GM18511 (cell line): ENCODE measurements at regions not wholly inside any gene's neighbourhood (a gene's known extent, or its start where the extent isn't known, plus 50 kb on each side); places are given as distances from the start of the nearest gene placed in this dataset.

Source experiments
- ATAC-seq: cut with Tn5 transposase; IDR thresholded peaks from one replicate; pipeline ENCODE4 v1.9.1; 2021; ENCODE audit warnings: mild to moderate bottlenecking, moderate library complexity; ENCODE audit not compliant: unreplicated experiment

DNA sequence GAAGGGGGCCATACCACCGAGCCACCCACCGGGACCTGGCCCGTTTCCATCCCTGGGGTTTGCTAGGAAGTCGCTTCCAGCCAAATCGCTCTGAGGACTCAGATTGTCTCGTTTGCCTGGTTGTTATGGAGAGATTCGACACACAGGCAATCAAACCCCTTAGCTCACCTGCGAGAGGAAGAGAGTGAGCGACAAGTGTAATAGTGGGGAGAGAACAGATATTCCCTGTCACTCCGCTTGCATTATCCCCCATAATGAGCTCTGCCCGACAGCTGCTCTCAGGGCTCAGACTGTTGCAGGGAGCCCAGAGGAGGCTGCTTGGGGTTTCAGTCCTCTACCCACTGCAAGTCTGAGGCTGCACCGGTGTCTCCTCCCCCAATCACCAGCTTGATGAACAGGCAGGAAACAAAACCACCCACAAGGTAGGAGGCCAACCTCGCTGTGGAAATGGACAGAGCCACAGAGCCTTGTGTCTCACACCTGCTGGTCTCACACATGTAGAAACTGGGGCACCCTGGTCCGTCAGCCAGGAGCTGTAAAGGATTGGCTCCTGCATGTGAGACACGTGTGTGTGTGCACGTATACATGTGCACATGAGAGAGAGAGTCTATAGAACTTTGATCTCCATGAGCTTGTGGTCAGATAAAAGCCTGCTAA lies 351.1 kb downstream of the BUD13 start:
- no peak for ATAC-seq

DNA sequence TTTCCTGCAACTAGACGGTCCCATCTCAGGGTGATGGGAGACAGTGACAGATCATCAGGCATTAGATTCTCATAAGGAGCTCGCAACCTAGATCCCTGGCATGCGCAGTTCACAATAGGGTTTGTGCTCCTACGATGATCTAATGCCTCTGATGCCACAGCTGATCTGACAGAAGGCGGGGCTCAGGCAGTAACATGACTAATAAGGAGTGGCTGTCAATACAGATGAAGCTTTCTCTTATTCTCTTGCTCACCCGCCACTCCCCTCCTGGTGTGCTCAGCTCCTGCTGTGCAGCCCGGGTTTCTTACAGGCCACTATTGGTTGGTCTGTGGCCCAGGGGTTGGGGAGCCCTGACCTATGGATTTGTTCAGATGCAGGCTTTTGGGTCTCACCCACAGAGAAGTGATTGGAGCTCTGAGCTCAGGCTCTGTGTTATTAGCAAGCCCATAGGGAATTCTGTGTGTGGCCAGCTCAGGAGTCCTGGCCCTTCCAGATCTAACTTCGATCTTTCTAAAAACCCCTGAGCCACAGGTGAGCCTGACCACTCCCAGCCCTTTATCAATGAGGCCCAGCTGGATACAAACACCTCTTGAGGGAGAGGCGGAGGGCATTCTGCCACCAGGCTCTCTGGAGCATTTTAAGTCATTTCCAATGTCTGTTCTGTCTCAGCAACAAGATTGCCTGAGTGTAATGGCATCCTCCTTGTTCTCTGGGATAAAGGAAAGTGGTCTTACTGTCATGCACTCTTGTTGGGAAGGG lies 351.8 kb downstream of the BUD13 start:
- no peak for ATAC-seq

DNA sequence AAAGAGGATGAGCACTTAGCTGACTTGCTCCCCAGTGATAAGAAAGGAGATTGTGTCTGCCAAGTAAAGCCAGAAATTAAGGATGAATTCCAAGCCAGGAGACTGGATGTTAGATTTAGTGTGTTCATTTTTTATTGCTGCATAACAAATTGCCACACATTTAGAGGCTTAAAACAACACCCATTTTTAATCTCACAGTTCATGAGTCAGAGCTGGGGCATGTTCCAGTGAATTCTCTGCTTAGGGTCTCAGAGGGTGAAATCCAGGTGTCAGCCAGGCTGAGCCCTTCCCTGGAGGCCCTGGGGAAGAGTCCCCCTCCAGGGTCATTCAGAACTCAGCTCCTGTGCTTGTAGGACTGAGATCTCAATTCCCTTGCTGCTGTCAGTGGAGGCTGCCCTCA lies 352.8 kb downstream of the BUD13 start:
- no peak for ATAC-seq

DNA sequence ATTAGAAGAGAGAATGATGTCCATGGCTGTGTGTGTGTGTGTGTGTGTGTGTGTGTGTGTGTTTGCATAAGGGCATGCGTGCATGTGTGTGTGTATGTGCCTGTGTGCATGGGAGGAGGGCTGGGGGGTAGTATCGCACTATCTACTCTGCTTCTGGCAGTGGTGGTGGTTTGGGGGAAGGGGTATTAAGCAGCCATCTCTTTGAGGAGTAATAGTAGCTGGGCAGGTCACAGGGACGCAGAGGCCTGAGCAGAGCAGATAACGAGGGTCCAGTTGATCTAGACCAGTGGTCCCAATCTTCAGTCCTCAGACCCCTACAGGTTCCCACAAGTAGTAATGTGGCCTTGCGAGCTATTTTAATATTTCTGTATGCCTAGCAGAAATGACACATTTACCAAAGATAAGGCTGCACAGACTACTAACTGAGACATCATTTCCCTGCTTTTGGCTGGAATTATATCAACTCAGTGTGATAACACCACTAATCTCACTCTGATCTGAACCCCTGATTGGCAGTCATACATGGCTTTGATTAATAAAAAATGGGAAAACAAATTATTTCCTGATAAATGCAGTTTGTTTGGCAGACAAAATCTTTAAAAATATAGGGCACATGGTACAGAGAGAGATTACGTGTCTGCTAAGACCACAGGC lies 354.3 kb downstream of the BUD13 start:
- ATAC-seq, result no peak

DNA sequence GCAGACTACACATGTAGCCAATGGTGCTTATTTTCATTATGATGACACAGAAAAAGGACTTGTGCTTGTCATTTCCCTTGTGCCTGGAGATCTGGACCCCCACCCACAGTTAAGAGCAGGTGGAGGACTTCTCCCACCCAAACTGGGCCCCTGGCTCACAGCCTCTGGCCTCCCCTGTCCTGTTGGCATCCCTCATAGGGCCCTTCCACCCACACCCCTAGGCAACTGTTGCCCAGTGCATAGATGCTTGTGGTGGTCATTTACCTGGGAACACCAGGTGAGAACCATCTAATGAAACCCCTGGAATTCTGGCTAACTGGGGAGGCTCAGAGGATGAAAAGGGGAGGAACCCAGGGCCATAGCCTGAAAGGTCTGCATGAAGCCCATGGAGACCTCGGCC lies 355.9 kb downstream of the BUD13 start:
- no peak for ATAC-seq

DNA sequence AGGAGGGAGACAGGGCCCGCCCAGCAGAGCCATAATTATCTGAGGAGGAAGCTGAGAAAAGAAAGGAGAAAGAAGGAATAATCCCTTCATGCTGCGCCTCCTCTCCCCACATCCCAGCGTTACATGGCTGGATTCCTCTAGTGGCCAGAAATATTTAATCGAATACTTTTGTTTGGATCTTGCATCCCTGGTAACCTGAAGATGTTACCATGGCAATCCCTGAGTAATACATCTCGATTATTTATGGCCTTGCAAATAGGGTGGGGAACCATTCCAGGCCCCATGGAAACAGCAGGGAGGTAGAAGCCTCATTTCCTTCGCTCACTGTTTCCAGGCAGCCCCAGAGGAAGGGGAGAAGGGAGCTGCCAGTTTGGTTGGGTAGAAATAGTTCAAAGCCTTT lies 357.7 kb downstream of the BUD13 start:
- no peak for ATAC-seq

DNA sequence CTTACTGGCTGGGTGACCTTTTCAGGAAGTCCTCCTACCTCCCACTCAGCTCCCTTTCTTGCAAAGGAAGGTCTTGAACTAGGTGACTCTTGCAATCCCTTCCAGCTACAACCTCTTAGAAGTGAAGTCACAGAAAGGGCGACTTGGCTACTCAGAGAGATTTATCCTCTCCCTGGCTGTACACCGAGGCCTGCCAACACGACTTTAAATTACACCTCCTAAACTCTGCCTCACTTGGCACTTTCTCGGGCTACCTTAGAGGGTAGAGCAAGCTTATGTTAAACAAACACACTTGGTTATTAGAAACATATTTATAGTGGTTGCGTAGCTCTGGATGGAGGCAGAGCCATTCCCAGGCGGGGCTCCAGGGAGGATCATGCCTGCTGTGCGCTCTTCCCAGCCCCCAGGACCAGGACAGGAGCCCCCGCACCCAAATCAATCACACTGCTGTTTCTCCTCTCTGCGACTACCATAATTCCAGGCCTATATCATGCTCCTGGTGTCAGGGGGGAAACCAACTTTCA lies 358.4 kb downstream of the BUD13 start:
- ATAC-seq, result no peak

DNA sequence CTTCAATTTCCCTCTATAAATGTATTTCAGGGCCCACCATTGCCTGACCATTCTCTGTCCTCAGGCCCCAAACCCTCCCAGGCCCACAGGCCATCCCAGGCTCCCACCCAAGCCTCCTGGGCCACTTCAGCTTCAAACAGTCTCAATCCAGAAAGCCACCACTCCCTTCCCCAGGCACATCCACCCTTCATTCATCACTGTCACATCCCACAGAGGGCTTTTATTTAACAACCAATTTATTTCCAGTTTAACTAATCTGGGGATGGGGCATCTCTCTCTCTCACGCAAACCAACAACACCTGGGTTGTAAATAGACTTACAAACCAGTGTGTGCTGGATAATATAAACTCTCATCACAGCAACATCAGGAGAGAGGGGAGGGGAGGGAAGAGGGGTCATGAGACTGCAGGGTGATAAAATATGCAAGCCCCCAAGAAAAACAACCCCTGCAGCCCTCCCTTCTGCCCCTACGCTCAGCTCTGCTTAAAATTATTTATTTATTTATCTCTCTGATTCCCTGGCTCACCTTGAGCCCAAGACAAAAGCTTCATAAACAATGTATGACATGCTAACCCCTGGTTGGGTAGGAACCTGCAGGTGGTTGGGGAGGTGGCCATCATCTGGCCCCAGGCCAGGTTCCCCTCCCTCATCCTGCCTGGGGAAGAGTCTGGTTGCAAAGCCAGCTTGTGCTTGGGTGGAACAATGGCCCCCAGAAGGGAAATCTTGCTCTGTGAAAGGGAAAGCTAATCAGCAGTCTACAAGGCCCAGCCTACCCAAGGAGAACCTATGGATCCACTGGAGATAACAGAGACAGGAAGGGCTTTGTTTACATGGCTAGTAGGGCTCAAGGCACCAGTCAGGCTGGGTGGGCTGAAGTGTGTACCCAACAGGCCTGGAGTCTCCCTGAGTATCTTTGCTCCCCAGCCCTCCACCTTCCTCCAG lies 359.2 kb downstream of the BUD13 start:
- ATAC-seq, result no peak

DNA sequence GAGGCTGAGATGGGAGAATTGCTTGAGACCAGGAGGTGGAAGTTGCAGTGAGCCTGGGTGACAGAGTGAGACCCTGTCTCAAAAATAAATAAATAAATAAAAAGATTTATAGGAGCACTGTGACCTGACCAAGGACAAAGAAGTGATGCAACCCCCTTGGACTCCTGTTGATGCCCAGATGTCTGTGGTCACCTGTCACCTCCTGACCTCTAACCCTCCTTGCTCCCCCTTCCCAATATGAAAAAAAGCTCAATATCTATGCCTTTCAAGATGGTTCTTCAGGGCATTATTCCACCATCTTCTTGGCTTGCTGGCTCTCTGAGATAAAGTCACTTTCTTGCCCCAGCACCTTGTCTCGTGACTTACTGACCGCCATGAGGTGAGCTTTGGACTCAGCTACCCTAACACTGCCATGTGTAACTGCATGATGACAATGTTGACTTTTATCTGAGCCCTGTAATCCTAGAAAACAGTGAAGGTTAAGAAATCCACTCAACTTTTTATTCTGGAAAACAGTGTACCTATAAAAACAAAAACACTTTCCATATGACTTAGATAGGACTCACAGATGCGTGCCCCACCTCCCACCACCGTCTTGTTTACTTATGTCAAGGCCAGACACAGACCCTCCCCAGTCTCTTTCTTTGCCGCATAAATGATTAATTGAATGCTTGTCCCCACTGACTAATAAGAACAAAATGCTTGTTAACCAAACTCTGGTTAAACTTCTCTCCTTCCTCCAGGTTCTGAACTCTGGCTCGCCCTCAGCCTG lies 360.5 kb downstream of the BUD13 start:
- ATAC-seq, result no peak

DNA sequence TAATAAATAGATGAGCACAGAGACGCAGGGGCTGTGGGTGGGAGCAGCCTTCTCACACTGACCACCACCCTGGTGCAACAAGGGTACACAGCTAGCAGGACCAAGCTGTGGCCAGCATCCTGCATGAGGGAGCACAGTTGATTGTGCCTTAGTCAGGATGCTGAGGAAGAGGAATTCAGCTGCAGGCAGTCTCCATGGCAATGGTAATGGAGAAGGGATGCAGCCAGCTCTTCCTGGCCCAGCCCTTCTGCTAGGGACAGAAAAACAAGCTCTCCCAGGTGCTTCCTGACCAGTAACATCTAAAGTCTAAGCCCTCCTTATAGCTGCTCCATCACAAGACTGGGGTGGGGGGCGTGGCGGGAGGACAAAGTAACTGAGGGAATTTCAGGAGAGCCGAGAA lies 363.5 kb downstream of the BUD13 start:
- ATAC-seq, result no peak

DNA sequence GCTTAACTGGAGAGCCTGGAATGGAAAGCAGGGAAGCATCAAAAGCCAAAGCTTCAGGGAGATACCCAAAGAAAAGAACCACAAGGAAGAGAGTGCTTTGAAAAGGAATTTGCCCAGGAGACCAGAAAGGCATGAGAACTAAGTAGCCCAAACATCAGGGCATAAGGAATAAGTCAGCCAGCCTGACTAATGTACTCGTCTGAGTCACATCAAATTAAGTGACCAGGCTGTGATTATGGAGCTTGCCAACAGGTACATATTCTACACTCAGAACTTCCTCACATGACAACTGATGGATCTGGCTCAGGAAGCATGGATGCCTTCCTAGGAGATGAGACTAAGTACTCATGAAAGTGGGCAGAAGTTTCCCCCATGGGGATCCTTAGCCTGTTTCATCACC lies 366.7 kb downstream of the BUD13 start:
- no peak for ATAC-seq

DNA sequence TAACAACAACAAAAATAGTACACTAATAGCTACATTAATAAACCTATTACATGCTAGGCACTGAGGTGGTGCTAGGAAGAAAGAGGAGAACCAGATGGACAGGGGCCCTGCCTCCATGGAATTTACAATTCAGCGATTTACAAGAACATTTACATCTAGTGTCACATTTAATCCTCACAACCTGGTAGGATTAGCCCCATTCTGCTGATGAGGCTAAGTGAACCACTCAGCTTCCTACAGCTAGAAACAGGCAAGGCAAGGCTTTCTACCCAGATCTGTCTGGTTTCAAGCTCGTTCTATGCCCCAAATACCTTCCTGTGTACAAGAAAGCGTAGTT lies 368.4 kb downstream of the BUD13 start:
- no peak for ATAC-seq

DNA sequence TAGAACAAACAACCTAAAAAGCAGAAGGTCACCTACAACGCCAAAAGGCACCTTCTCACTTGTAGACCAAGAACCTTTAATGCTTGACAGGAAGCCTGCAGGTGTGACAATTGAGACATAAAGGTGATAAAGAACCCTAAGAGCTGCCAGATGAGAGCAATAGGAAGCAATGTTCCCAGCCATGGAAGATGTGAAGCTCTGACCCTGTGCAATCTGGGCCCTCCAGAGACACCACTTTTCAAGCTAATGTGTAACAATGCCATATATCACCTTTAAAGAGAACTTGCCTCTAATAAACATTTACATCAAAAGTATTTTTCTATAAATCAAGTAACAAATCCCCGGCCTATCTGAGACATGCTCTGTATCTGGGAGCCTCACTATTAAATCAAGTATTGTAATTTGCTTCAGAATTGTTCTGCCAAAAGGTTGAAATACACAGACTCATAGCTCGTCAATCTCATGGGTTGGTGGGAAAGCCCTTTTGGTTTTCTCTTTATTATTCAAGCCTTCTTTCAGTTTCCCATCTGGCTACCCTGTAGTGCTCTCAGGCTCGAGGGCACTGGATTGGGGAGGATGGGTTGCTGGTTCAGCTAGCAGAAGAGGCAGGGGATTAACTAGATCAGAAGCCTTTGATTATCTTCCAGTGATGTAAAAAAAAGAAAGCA lies 368.9 kb downstream of the BUD13 start:
- no peak for ATAC-seq

DNA sequence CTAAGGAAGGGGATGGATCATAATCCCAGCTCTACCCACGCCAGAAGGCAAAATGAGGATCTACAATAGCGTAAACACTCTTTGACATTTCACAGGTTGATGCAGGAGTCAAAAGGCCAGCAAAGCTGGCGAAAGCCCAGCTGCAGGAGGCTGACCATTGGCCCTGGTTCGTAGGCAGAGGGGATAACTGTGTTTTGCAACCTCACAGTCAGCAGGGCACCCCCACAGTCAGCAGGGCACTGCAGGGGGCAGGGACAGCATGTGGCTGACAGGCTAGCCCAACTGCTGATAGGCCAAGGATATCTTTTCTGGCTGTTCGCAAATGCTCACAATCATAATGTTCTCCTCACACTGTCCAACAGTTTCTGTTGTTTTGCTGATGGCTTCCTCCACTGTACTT lies 372.7 kb downstream of the BUD13 start:
- ATAC-seq, result no peak

DNA sequence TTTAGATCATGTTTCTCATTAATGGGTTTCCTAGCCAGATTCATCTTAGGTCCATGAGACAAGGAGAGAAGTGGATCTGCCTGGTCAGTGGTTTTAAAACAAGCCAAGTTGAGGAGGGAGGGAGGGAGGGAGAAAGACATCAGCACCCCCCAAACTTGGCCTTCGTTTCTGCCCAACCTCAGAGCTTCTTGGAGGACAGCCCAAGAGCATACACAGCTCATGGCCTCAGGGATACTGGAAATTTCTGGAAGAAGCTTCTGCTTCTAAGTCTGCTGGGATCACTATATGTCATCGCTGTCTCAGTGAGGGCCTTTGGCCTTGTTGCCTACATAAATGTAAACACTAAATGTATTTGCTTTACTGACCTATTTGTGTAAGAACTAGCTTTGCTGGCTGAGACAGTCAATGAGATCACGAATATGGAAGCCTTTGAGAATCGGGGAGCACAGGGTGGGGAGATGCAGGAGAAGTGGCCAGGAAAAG lies 375.1 kb downstream of the BUD13 start:
- ATAC-seq, result no peak

DNA sequence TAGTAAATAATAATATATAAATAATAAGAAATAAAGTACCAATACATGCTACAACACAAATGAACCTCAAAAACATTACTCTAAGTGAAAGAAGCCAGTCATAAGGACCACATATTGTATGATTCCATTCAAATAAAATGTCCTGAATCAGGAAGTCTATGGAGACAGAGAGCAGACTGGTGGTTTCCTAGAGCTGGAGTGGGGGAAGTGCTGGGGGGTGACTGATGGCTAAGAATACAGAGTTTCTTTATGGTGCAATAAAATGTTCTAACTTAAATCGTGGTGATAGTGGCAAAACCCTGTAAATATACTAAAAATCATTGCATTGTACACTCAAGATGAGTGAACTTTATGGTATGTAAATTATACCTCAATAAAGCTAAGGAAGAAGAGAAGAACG lies 376.5 kb downstream of the BUD13 start:
- ATAC-seq, result no peak

DNA sequence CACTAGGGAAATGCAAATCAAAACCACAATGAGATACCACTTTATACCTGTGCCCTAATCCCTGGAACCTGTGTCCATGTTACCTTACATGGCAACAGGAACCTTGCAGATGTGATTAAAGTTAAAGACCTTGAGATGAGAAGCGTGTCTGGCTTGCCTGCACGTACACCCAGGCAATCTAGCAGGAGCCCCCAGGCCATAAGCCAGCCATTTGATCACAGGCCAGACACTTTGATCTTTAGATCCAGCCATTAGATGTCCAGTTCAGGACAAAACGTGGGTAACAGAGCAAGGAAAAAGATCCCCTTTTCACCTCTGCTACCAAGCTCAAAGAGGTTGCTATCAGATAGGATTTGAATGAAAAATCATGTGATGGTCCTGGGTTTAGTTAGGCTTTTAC lies 378.8 kb downstream of the BUD13 start:
- no peak for ATAC-seq

DNA sequence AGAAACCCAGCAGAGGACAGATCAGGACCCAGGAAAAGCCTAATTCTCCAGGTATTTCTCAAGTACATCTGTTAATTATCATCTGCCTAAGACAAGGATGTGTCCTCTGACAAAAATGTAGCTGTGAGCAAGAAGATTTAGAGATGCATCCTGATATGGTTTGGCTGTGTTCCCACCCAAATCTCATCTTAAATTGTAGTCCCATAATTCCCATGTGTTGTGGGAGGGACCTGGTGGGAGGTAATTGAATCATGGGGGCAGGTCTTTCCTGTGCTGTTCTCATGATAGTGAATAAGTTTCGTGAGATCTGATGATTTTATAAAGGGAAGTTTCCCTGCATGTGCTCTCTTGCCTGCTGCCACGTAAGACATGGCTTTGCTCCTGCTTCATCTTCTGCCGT lies 381.8 kb downstream of the BUD13 start:
- no peak for ATAC-seq

DNA sequence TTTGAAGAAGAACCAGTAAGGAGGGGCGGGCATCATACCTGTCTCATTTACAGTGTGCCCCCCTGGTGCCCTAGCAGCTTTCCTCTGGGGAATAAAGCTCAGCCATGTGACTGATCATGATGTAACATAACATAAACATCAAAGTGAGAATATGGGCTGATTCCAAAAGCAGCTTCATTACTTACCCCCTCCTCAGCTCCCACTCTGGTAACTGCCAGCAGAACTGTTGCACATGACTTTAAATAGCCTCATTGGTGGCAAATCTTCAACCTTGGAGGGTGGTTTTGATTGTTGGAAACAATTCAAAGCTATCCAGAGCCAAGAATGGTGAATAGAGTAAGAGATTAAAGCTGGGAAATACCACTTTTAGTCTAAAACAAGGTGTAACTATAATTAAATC lies 384.6 kb downstream of the BUD13 start:
- ATAC-seq, result no peak

DNA sequence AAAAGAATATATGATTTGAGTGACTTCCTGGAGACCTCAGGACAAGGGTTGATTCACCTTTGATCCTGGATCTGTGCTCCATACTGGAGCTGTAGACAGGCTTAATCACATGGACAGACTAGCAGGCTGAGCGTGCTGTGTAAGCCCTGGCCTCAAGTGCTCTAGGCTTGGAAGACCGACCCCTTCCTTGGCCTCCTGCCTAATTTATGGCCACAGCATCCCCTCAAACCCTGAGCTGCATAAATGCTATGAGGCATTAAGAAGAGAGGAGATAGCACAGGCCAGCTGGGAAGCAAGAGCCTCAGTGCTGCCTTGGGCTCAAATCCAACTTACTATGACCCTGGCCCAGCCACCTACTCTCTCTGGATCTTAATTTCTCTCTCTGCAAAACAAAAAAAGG lies 385.1 kb downstream of the BUD13 start:
- ATAC-seq, result no peak
